Stimulated activated CD4-positive, alpha-beta T cell treated with anti-CD3 and anti-CD28 coated beads, Interleukin-4, amount 100 ng/mL, for 1 hour (primary cell): ENCODE measurements at regions not wholly inside any gene's neighbourhood (a gene's known extent, or its start where the extent isn't known, plus 50 kb on each side); places are given as distances from the start of the nearest gene placed in this dataset.
"Not testable (repeated sequence)": the region's sequence is repeated elsewhere in the genome, so short reads cannot be mapped to it uniquely, and the experiment has no call there.

Experiments
- DNase-seq: peaks from one replicate; pipeline ENCODE4 v3.0.0-alpha.2; 2020

DNA sequence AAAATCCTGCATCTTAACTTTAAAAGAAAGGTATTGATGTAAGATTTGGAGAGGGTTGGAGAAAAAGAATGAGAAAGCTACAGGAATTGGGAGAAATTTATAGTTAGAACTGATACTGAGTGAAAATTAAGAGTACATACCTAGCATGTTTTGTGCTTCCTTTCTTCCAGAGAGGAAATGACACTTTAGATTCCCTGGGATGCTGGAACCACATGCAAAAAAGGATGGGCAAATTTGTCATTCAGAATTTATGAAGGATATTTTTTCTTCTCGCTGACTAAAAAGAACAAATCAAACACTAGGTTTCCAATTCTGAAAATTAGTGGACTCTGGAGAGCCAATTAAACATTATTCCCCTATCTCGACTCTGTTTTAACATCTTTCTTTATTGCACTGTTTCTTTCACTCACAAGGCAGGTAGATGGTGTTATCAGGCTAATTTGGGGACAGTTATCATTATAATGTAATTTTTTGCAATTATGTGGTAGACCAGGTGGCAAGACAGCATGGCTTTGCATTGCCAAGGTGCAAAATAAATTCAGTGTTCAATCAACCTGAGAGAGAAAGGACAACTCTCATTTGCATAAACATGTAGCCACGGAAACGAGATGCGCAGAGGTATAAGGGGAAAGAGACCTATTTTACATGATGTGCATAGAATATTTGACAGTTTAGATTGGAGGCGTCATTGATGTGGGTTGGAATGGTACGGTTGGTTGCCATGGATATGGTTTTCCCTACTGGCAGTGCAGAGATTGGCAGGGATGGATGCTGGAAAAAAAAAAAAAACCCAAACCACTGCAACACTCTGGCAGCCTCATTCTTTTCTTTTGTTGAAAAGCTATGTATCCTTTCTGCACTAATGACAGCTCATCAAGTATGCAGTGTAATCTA lies 320.4 kb upstream of the CCNH start:
- DNase-seq, result no peak

GRCh38 chr5:87729781-87730180 lies 317.1 kb upstream of the CCNH start:
- DNase-seq, result no peak

GRCh38 chr5:87722286-87722685 lies 309.6 kb upstream of the CCNH start:
- DNase-seq, result no peak

GRCh38 chr5:87718224-87718925 lies 305.6 kb upstream of the CCNH start:
- not testable (repeated sequence) for DNase-seq

- no peak for DNase-seq
These were observed 305.0 kb upstream of the CCNH start for GRCh38 chr5:87717761-87718160.

- DNase-seq, result no peak
These were observed 293.1 kb upstream of the CCNH start for GRCh38 chr5:87705876-87706275.

DNA sequence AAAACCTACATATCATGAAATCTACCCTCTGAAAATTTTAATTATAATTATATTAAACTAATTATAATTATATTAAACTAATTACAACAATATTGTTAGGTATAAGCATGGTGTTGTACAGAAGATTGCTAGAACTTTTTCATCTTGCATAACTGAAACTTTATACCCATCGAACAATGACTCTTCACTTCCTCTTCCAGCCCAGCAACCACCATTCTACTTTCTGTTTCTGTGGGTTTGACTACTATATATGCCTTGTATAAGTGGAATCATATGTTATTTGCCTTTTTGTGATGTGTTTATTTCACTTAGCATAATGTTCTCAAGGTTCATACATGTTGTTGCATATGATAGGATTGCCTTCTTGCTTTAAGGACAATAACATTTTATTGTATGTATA lies 274.2 kb upstream of the CCNH start:
- no peak for DNase-seq

DNA sequence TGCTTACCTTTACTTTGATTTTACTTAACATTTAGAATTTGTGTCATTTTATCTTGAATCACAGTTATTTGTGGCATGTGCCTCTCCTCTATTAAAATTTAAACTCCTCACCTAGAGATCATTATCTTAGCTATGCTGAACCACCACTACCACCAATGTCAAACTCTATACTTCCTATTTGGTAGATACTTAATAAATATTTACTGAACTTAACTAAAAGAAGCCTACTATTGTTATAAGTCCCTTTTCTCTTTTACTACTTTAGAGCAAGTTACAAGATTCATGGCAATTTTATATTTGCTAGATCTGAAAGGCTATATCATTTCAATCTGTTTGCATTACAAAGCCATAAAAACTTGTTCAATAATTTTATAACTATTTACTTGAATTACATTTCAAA lies 273.3 kb upstream of the CCNH start:
- no peak for DNase-seq

GRCh38 chr5:87674235-87674634 lies 261.5 kb upstream of the CCNH start:
- no peak for DNase-seq

DNA sequence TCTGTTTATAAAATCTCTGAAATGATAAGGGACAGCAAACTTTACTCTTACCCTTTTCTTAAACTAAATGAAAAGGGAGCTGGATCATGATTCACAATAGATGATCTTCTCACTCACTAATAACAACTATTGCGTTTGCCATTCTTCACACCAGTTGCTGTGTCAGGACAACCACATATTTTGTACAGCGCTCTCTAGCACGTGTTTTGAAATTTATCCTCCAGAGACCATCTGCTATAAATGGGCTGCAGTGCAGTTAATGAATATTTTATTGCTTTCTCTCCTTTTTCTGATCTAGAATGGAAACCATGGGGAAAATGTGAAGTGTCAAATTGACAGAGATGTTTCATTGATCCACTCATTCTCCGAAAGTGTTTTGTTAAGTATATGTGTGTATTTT lies 258.4 kb upstream of the CCNH start:
- no peak for DNase-seq

DNA sequence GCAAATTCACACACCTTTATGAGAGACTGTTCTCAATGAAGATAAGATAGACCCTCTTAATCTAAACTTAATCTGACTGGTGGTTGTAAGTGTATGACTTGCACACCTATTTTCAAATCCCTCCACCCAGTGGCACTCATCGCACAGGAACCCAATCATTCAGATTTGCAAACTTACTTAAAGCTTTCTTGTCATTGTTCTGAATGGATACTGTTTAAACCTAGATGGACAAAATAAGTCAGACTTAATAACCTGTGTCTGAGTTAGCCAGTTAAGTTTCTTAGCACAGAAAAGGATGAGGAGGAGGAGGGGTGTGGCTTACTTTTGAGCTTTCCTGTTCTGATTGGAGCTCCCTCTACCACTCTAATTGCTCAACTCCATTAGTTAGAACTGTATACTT lies 252.4 kb upstream of the CCNH start:
- DNase-seq, result no peak

DNA sequence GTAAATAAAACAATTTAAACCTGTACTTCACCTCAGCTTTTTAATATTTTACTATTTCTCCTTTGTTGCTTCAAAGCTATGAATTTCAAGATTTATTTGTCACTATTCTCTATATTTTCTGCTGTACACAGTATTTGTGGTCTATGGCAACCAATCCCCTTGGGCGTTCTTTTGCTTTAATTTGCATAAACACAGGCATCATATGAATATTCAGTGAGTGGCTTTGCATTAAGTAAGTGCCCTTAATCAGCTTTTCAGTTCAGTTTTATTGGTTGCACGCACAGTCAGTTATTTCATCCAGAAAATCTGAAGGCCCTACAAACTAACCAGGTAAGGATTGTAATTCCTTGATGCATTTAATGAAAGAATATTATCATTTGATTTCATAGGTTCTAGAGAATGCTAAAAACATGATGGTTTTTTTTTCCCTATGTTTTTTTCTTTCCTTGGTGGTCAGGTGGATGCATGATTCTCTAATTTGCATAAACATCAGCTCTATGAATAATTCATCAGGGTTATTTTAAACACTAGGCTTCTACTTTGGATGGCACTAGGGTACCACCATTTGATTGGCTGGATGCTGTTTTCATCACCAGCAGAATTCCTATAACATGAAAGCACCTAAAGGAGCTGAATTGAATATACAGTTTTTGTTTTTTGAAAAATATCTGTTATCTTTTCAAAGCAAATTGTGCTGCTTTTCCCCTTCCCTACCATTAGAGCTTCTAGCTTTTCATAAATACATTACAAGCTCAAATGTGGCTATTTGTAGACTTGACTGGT lies 249.2 kb upstream of the CCNH start:
- DNase-seq, result no peak

- DNase-seq, result no peak
These were observed 240.5 kb upstream of the CCNH start for GRCh38 chr5:87653242-87653641.

GRCh38 chr5:87650284-87650683 lies 237.6 kb upstream of the CCNH start:
- DNase-seq, result no peak

DNA sequence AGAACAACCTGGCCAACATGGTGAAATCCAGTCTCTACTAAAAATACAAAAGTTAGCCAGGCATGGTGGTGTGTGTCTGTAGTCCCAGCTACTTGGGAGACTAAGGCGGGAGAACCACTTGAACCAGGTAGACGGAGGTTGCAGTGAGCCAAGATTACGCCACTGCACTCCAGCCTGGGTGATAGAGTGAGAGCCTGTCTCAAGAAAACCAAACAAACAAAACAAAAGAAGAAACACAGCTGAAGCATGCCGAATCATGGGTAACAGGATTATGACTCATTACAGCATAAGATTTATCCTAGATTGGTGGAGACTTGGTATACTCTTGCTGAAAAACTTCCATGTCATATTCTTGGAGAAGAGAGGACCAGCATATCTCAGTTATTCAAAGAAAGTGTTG lies 236.7 kb upstream of the CCNH start:
- DNase-seq, result no peak

DNA sequence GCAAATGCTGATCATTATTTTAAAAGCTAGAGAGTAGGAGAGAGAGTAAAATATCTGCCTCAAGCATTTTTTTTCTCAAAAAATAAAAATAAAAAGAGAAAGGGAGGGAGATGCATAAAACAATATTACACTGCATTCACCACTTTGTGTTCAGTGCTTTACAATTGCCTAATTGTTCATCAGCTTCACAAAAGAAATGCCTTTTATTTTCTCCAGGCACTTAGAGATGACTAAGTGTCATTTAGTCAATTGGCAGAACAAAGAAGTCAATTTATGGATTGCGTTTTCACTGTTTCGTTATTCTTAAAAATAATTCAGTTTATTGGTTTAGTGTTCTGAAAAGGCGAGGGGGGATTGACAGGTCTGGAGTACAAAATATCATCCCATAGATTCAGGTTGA lies 232.5 kb upstream of the CCNH start:
- DNase-seq, result no peak

- DNase-seq, result no peak
These were observed 228.2 kb upstream of the CCNH start for GRCh38 chr5:87640902-87641301.

GRCh38 chr5:87627363-87627762 lies 214.6 kb upstream of the CCNH start:
- no peak for DNase-seq

DNA sequence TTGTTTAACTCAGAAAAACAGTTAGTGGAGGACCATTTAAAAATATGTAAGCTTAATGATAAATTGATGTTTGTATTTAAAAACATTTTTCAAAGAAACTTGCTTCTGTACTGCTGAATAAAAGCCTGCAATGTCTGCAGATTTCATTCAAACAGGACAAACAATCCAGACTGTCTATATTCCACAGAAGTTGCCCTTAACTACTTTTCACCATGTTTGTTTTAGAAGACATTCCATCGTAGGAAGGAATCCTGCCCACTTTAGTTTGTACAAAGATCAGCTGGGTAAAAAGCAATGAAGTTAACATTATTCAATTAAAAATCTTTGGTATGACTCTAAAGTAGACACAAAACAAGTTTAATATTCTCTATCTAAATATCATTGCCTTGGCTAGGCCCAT lies 195.7 kb upstream of the CCNH start:
- no peak for DNase-seq

DNA sequence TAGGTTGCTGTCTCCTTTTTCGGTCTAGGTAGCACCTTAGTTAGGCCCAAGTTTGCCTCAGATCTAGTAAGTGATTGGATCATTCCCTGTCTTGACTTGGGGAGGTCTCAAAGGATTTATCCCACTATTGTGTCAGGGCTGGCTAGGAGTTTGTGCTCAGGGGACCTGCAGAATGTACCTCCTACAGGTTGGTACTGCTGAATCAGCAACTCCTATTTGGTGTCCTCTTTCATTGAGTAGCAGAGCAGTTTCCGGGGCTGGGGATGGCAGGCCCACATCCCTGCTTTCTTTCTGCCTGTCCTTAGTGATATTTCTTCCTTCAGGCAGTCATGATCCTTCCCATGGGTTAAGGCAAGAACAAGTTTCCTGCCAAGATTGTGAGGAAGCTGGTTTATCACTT lies 192.9 kb upstream of the CCNH start:
- DNase-seq, result no peak

DNA sequence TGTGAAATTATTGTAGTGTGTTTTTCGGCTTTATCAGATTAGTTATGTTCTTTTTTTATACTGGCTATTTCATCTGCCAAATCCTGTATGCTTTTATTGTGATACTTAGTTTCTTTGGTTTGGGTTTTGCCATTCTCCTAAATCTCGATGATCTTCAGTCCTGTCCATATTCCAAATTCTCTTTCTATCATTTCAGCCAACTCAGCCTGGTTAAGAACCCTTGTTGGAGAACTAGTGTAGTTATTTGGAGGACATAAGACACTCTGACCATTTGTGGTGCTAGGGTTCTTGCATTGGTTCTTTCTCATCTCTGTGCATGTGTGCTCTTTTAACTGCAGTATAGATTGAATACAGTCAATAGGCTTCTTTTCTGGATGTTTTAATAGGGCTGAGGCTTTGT lies 187.0 kb upstream of the CCNH start:
- no peak for DNase-seq

DNA sequence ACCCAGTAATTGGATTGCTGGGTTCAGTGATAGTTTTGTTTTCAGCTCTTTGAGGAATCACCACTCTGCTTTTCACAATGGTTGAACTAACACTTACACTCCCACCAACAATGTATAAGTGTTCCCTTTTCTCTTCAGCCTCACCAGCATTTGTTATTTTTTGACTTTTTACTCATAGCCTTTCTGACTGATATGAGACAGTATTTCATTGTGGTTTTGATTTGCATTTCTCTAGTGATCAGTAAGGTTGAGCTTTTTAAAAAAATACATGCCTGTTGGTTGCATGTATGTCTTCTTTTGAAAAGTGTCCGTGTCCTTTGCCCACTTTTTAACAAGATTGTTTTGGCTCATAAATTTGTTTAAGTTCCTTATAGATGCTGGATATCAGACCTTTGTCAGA lies 185.7 kb upstream of the CCNH start:
- no peak for DNase-seq

GRCh38 chr5:87594566-87594965 lies 181.8 kb upstream of the CCNH start:
- DNase-seq, result no peak

DNA sequence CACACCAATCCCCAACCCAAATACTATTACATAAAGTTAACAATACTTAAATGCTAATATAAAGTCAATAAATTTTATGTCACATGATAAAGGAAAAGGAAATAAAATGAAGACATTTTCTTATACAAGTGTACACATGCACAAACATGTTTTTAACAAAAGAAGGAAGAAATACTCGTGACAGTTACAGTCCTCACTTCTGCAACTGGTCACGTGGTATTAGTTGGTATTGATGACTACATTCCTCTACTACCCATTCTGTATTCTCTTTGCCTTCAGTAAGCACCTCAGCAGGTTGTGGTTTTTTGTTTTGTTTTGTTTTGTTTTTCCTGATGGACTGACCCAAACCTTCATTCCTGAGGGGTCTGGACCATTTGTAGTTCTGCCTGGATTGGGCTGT lies 176.9 kb upstream of the CCNH start:
- no peak for DNase-seq
